OCI-LY3 (cell line): ENCODE measurements at regions not wholly inside any gene's neighbourhood (a gene's known extent, or its start where the extent isn't known, plus 50 kb on each side); places are given as distances from the start of the nearest gene placed in this dataset.

Source experiments
- EZH2phosphoT487 ChIP-seq: fragments of 200-600 bp; shearing (Covaris generic); IDR thresholded peaks from 2 replicates; pipeline ENCODE4 v1.6.1; 2018; ENCODE audit warnings: antibody characterized with exemption, mixed run types, low read depth
- TF ChIP-seq, protein P1 (sequence below): fragments of 200-600, 300-600 bp; sonication (generic); IDR thresholded peaks from 2 replicates; pipeline ENCODE4 v1.5.1; 2014; ENCODE audit warnings: antibody characterized with exemption, low read length, low read depth

GRCh38 chr3:147775411-147775810 is 366.2 kb downstream of the ZIC1 start:
- TF ChIP-seq, protein P1, sequence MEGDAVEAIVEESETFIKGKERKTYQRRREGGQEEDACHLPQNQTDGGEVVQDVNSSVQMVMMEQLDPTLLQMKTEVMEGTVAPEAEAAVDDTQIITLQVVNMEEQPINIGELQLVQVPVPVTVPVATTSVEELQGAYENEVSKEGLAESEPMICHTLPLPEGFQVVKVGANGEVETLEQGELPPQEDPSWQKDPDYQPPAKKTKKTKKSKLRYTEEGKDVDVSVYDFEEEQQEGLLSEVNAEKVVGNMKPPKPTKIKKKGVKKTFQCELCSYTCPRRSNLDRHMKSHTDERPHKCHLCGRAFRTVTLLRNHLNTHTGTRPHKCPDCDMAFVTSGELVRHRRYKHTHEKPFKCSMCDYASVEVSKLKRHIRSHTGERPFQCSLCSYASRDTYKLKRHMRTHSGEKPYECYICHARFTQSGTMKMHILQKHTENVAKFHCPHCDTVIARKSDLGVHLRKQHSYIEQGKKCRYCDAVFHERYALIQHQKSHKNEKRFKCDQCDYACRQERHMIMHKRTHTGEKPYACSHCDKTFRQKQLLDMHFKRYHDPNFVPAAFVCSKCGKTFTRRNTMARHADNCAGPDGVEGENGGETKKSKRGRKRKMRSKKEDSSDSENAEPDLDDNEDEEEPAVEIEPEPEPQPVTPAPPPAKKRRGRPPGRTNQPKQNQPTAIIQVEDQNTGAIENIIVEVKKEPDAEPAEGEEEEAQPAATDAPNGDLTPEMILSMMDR, result no peak
- no peak for TF ChIP-seq EZH2phosphoT487
